Mesodermal cell (in vitro differentiated cells): ENCODE measurements at regions not wholly inside any gene's neighbourhood (a gene's known extent, or its start where the extent isn't known, plus 50 kb on each side); places are given as distances from the start of the nearest gene placed in this dataset.

Experiments
- H3K27ac ChIP-seq: 2 replicates; pipeline ENCODE4 v1.7.0; 2013; ENCODE audit warnings: mild to moderate bottlenecking, low read depth, low read length, moderate library complexity; ENCODE audit not compliant: severe bottlenecking
- H3K36me3 ChIP-seq: 2 replicates; pipeline ENCODE4 v1.7.1; 2013; ENCODE audit warnings: mild to moderate bottlenecking, low read length, moderate library complexity; ENCODE audit not compliant: control insufficient read depth, insufficient read depth
- H3K4me1 ChIP-seq: one replicate; pipeline ENCODE4 v1.7.1; 2013; ENCODE audit warnings: mild to moderate bottlenecking, low read length; ENCODE audit not compliant: insufficient read depth, control insufficient read depth, poor library complexity, severe bottlenecking
- H3K4me3 ChIP-seq: 2 replicates; pipeline ENCODE4 v1.7.0; 2013; ENCODE audit warnings: low read length, control low read depth, mild to moderate bottlenecking; ENCODE audit not compliant: insufficient read depth, poor library complexity, severe bottlenecking; ENCODE audit errors: extremely low read depth
- H3K9me3 ChIP-seq: 2 replicates; pipeline ENCODE4 v1.7.1; 2013; ENCODE audit warnings: mild to moderate bottlenecking, low read length, moderate library complexity; ENCODE audit not compliant: control insufficient read depth
- WGBS, 2 experiments: methylation state at CpG; one replicate each; pipeline ENCODE4 v1.1.5; 2013; ENCODE audit warnings: missing lambda C conversion rate in 2 of 2; ENCODE audit not compliant: insufficient coverage in 2 of 2; 5-methylcytosine and 5-hydroxymethylcytosine counted together

DNA sequence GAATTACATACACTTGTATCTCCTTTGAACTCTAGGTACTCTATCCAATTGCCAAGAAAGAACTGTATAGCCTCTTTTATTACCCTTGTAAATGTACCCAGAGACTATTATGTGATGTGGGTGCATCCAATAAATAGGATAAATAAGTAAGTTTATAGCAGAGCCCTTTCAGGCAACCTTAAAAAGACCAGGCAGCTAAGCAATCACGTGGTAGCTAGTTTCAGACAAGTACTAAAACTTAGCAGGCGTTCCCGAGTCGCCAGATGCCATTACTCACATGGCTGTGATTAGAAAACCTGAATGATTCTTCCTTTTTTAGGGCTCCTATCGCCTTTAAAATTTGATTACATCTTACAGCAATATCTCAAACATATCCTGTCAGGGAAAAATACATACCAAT, 1303.0 kb downstream of the EFNB2 start:
- Histone ChIP-seq H3K4me3 (no peak overlapping the region), H3K36me3 (no peaks in the 10 kb centered on the region), H3K4me1 (peaks cover 4% of the 10 kb centered on the region), H3K27ac (no peak overlapping the region), H3K9me3 (no peaks in the 10 kb centered on the region)
- WGBS, 2 experiments: 89 to 95% methylated on average over 4 of the region's 5 CpGs

DNA sequence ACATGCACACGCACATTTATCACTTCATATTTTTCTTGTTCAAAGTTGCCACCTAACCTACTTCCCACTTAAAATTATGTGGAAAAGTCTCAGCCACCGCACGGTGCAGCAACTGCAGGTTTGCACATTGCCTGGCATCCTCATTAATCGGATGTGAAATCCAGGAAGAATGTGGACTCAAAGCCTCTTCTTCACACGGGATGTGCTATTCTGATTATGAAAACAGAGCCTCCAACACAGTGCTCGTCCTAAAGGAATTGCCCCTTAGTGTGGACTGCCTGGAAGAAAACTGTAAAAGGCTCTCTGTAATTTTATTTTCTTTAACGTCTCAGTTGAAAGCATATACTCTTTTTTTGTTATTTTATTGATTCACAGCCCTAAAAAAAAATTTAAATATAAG, 1303.5 kb downstream of the EFNB2 start:
- WGBS, 2 experiments: 96 to 100% methylated on average over 5 to 6 of the region's 7 CpGs
- H3K4me3 ChIP-seq: no peak overlapping the region

DNA sequence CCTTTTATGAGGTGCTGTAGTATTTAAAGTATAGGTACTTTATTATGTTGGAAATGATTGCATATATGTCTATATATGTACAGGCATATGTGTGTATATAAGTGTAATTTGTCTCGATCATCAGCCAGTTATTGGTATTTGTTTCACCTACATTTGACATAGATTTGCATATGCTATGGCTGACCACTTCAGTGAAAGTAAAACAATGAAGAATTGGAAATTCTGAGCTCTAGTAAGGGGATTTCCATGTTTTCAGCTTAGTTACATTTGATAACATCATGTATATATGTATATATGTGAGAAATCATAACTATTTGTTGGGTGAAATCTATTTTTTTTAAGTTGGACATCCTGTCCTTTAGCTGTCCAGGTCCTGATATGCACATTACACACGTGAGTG, 1303.9 kb downstream of the EFNB2 start:
- WGBS, 2 experiments: 67 to 100% methylated on average over 1 of the region's 2 CpGs
- H3K4me3 ChIP-seq: no peak overlapping the region
- H3K9me3 ChIP-seq: no peaks in the 10 kb centered on the region
- H3K27ac ChIP-seq: no peak overlapping the region
- peaks cover 4% of the 10 kb centered on the region for H3K4me1 ChIP-seq
- no peaks in the 10 kb centered on the region for H3K36me3 ChIP-seq

More for the DNA sequence above, 1303.5 kb downstream of the EFNB2 start:
- Histone ChIP-seq H3K9me3 (no peaks in the 10 kb centered on the region), H3K27ac (no peak overlapping the region), H3K4me1 (peaks cover 4% of the 10 kb centered on the region), H3K36me3 (no peaks in the 10 kb centered on the region)

DNA sequence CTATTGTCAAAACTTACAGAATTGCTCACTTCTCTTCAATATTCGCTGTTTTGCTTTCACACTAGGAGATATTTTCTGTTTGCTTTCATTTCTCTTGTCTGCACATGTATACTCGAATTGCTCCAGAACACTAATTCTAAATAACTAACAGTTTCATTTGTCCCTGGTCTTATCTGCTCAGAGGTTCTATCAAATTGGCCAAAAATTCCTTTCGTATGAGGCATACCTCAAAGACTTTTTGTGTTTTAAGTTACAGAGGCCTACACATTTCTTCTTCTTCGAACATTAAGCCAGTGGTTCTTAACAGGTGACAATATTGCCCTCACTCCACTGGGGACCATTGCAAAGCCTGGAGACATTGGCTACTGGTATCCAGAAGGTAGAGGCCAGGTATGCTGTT, 1314.6 kb downstream of the EFNB2 start:
- H3K4me1 ChIP-seq: no peaks in the 10 kb centered on the region
- peaks cover 3% of the 10 kb centered on the region for H3K9me3 ChIP-seq
- no peak overlapping the region for H3K4me3 ChIP-seq
- no peaks in the 10 kb centered on the region for H3K36me3 ChIP-seq
- H3K27ac ChIP-seq: no peak overlapping the region
- 93% methylated on average over 4 of the region's 4 CpGs for WGBS, 2 experiments

DNA sequence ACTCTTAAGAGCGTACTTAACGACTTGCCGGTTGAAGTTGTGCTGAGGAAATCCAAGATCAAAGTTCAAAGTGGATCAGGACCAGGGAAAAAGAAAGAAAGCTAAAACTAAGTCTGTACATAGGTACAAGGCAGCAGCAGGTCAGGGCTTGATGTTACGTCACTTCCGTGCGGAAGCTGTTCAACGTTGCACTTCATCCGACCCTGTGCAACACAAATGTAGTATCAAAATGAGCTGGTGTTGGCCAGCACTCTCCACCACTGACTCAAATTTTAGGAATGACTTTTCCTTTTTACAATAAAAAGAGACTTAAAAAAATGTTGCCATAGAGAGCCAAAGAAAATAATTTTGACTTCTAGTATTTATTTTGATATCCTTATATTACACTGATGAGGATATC, 1315.4 kb downstream of the EFNB2 start:
- 86 to 90% methylated on average over 2 to 5 of the region's 8 CpGs for WGBS, 2 experiments

DNA sequence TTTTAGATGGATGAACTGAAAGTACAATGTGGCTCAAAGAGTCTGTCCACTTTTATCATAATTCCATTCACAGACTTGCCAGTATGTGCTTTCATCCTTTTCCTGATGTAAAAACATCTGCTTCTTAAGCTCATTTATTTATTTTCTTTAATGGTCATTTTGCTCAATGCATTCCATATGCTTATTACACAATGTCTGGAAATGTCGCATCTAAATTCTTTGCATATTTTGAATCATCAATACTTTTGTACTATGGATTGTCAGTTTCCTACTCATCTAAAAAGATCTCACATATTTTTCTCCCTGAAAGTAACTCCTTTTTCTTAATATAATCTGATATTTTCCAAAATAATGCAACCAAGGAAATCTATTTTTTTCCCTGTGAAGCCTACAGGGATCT, 1315.8 kb downstream of the EFNB2 start:
- WGBS, 2 experiments: no CpG with 5 or more reads among the region's 1 CpG
- H3K36me3 ChIP-seq: no peaks in the 10 kb centered on the region

More for the DNA sequence above, 1315.4 kb downstream of the EFNB2 start:
- Histone ChIP-seq H3K4me1 (no peaks in the 10 kb centered on the region), H3K36me3 (no peaks in the 10 kb centered on the region), H3K9me3 (peaks cover 3% of the 10 kb centered on the region), H3K27ac (no peak overlapping the region), H3K4me3 (no peak overlapping the region)

DNA sequence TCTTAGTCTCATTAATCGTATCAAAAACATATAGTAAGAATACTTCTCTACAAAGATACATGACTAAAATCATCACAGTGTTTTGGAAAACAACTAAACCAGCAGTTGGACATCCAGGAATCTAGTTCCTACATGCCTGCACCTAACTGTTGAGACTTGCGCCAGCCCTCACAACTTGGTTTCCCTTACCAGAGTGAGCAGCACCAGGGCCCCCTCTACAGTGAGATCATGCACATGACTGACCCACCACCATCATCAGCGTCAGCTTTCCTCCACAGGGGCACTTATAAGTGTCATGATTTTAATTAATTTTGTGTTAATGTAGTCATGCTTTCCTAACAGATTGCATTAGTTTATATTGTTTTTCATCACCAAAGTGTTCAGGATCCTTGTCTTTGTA, 1322.0 kb downstream of the EFNB2 start:
- Histone ChIP-seq H3K4me3 (no peak overlapping the region), H3K27ac (no peak overlapping the region), H3K36me3 (no peaks in the 10 kb centered on the region), H3K9me3 (no peaks in the 10 kb centered on the region), H3K4me1 (no peaks in the 10 kb centered on the region)
- WGBS, 2 experiments: 86 to 100% methylated on average over 1 to 2 of the region's 3 CpGs

More for the DNA sequence above, 1315.8 kb downstream of the EFNB2 start:
- Histone ChIP-seq H3K27ac (no peak overlapping the region), H3K9me3 (peaks cover 2% of the 10 kb centered on the region), H3K4me3 (no peak overlapping the region), H3K4me1 (no peaks in the 10 kb centered on the region)

DNA sequence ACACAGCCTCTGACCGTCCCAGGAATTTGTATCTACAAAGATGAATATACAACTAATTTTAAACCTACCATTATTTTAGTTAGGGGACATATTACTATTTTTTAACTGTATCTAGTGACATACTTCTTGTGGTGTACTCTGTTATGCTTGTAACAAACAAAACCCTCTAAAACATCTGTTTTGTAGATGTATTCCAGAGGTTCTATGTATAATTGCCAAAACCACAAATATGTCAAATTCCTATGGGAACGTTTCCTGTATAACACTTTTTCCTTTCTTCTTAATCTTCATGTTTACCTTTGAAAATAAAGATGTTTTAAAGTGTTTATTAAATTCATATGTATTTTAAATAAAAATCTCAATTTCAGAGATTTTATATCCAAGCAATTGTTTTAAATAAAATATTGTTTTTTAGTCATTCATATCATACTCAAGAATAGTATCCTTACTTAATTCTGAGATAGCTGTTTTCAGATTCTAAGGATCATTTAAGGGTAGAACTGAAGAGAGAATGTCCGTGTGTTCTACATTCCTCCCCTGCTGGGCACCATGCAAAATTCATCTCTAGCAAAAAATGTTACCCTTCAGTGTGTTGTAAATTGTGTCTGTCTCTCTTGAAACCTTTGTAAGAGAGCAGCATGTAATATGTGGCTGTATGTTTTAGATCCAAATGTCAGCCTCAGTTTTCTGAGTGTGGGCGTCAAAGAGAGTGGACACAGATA, 1327.7 kb downstream of the EFNB2 start:
- Histone ChIP-seq H3K27ac (no peak overlapping the region), H3K9me3 (no peaks in the 10 kb centered on the region), H3K36me3 (no peaks in the 10 kb centered on the region), H3K4me3 (no peak overlapping the region), H3K4me1 (no peaks in the 10 kb centered on the region)
- no CpG with 5 or more reads among the region's 4 CpGs for WGBS, 2 experiments

DNA sequence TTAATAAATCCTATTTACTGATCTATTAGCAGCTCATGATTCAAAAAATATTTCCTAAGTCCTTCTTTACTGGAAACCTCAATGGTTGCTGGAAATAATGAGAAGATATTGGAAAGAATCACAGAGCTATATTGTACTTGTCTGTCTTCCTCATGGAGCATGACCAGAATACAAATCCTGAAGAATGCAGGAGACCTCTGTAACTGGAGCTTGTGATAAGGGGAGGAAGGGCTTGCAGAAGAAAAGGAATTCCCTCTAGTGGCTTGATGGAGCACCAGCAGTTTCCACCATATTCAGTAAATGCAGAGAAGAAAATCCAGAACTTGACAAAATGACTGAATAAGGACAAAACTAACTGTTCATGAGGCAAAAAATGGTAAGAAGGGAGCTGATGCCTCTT, 1333.1 kb downstream of the EFNB2 start:
- Histone ChIP-seq H3K4me3 (no peak overlapping the region), H3K4me1 (no peaks in the 10 kb centered on the region), H3K9me3 (no peaks in the 10 kb centered on the region), H3K36me3 (no peaks in the 10 kb centered on the region), H3K27ac (no peak overlapping the region)

DNA sequence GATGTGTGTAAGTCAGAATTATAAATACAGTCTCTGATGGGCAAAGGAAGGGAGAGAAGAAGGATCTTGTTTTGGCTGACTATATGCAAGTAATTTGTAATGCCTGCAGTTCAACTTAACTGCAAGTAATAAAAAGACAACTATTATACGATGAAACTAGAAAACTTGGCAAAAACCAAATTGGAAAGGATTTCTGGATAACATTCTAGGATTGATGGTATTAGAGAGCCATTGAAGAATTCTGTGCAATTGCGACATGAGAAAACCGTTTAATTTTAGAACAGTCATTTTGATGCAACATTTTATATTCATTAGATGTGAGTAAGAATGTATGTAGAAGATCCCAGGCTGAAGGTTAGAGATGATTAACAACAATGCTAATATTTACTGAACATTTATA, 1334.1 kb downstream of the EFNB2 start:
- no peak overlapping the region for H3K4me3 ChIP-seq
- H3K4me1 ChIP-seq: no peaks in the 10 kb centered on the region
- 83 to 100% methylated on average over 1 of the region's 3 CpGs for WGBS, 2 experiments
- no peaks in the 10 kb centered on the region for H3K36me3 ChIP-seq
- no peak overlapping the region for H3K27ac ChIP-seq
- no peaks in the 10 kb centered on the region for H3K9me3 ChIP-seq

DNA sequence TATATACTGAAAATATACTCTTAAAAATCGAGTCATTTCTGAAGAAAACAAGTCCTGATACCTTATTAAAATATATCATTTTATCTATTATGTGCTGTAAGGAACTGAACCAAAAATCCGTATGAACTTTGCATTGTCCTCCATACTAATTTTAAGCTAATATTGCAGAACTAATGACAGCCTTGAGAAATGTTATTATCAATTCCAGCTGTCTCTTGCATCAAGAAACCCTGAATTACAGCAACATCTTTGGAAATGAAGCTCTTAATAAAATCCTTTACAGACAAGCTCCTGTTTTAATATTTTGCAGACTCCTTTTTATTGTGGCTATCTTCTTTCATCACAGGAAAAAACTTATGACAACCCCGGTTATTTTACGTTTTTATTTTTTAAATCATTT, 1335.3 kb downstream of the EFNB2 start:
- H3K9me3 ChIP-seq: no peaks in the 10 kb centered on the region
- H3K4me3 ChIP-seq: no peak overlapping the region
- 80% methylated on average over 1 of the region's 4 CpGs; no CpG with 5 or more reads in 1 of the 2 experiments for WGBS, 2 experiments
- peaks cover 3% of the 10 kb centered on the region for H3K4me1 ChIP-seq
- no peaks in the 10 kb centered on the region for H3K36me3 ChIP-seq
- H3K27ac ChIP-seq: no peak overlapping the region
